C4-2B (cell line): ENCODE measurements at regions not wholly inside any gene's neighbourhood (a gene's known extent, or its start where the extent isn't known, plus 50 kb on each side); places are given as distances from the start of the nearest gene placed in this dataset.

Source experiments
- ZFX ChIP-seq: fragments of 450-650 bp; IDR thresholded peaks from 2 replicates; pipeline ENCODE4 v1.6.1; 2017
- TF ChIP-seq, protein P1 (sequence below): fragments of 450-650 bp; conservative IDR thresholded peaks from 2 replicates; pipeline ENCODE4 v1.5.1; 2017; ENCODE audit warnings: mild to moderate bottlenecking

DNA sequence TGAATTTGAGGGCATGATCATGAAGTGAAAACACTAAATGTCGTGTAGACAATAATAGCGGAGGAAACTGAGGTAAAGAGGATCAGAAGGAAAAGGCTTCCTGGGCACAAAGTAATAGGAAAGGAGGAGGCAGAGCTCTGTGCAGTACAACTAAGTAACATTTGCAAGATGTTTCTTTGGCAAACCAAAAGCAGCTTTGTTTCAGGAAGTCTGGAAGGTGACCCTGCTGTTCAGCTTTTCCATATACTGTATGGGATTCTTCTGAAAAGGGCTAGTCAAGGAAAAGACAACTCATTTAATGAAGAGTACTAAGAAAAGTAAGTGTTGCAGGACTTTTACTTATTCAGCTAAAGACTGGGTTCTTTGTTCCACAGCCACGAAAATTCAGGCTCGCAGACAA lies 463.1 kb downstream of the PCDH7 start:
- TF ChIP-seq, protein P1, sequence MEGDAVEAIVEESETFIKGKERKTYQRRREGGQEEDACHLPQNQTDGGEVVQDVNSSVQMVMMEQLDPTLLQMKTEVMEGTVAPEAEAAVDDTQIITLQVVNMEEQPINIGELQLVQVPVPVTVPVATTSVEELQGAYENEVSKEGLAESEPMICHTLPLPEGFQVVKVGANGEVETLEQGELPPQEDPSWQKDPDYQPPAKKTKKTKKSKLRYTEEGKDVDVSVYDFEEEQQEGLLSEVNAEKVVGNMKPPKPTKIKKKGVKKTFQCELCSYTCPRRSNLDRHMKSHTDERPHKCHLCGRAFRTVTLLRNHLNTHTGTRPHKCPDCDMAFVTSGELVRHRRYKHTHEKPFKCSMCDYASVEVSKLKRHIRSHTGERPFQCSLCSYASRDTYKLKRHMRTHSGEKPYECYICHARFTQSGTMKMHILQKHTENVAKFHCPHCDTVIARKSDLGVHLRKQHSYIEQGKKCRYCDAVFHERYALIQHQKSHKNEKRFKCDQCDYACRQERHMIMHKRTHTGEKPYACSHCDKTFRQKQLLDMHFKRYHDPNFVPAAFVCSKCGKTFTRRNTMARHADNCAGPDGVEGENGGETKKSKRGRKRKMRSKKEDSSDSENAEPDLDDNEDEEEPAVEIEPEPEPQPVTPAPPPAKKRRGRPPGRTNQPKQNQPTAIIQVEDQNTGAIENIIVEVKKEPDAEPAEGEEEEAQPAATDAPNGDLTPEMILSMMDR = no peak
- TF ChIP-seq ZFX = no peak
